ENCODE measurements at regions not wholly inside any gene's neighbourhood (a gene's known extent, or its start where the extent isn't known, plus 50 kb on each side); places are given as distances from the start of the nearest gene placed in this dataset.

DNA sequence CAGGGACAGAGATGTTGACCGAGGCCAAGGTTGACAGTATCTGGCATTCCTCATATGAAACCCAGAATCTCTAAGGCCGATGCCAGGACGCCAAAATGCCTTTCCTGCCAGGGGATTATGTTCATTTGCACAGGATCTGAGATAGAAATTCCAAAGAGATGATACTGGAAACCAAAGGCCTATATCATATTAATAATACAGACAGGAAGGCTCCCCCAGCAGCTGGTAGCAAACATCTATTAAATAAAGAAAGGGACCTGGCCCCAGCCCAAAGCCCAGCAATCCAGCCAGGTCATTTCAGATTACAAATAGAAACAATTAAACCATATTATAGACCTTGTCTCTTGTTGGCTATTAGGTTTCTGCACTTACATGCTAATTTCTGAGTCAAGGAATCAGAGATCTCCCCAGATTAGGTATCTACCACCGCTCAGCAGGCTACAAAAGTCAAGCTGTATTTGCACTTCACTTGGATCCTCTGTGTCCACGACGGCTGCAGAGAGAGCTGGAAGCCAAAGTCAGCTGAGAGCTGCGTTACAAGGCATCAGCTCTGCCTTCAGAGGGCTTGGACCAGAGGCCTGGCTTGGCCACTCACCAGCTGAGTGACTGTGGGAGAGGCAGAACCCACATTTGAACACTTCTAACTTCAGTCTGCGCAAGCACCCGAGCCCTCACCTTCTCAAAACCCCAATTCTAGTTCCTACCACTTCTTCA, 269.3 kb upstream of the SIX2 start:
- TF ChIP-seq CTCF (IDR thresholded peaks at IDR 0.05; ENCODE audit: insufficient read depth, low read length, poor library complexity, severe bottlenecking), result no peak
- Histone ChIP-seq H3K4me3 (ENCODE audit: low read depth, low read length) (no peak overlapping the region), H3K27me3 (ENCODE audit: control insufficient read depth, insufficient read depth, low read length) (peaks cover 2% of the 10 kb centered on the region), H3K36me3 (ENCODE audit: control insufficient read depth, insufficient read depth, low read length) (no peaks in the 10 kb centered on the region)
- DNase-seq (ENCODE audit: low read depth), result no peak

DNA sequence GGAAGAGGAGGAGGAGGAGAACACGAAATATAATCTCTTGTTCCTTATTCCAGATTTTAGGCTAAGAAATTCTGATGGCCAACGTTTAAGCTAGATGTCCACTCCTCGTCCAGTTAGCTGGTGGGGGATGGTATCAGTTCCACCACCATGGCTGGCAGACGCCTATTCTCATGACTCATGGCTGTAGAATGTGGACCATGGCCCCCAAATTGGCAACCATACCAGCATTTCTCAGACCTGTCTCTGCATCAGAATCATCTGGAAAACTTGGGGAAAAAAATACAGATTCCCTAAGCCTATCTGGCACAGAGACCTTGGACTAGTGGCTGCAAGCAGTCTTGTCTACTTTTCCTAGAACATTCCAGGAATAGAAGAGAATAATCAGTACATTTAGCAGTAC, 267.7 kb upstream of the SIX2 start:
- Histone ChIP-seq H3K4me3 (ENCODE audit: low read depth, low read length) (no peak overlapping the region), H3K27me3 (ENCODE audit: control insufficient read depth, insufficient read depth, low read length) (peaks cover 2% of the 10 kb centered on the region), H3K36me3 (ENCODE audit: control insufficient read depth, insufficient read depth, low read length) (no peaks in the 10 kb centered on the region)
- no peak for TF ChIP-seq CTCF (IDR thresholded peaks at IDR 0.05; ENCODE audit: insufficient read depth, low read length, poor library complexity, severe bottlenecking)
- no peak for DNase-seq (ENCODE audit: low read depth)

DNA sequence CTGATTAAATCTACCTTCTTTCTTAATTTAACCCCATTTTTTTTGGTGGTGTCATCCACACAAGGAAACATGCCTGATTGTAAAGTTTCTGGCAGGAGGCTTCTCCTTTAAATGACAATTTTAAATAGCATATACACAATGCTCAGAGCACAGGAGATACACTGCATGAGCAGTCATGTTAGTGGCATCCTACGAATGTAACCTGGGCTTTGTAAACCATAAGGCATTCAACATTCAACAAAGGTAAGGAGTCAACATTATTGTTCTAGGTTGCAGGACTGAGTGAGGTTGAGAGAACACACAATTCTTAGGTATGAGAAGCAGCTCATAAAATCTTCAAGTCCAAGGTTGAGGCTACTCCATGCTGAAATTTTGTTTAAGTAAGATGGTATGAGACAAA, 266.6 kb upstream of the SIX2 start:
- DNase-seq (ENCODE audit: low read depth), result no peak
- H3K27me3 ChIP-seq (ENCODE audit: control insufficient read depth, insufficient read depth, low read length), result peaks cover 2% of the 10 kb centered on the region
- no peak overlapping the region for H3K4me3 ChIP-seq (ENCODE audit: low read depth, low read length)
- TF ChIP-seq CTCF (IDR thresholded peaks at IDR 0.05; ENCODE audit: insufficient read depth, low read length, poor library complexity, severe bottlenecking), result no peak
- no peaks in the 10 kb centered on the region for H3K36me3 ChIP-seq (ENCODE audit: control insufficient read depth, insufficient read depth, low read length)

- Histone ChIP-seq H3K4me3 (ENCODE audit: low read depth, low read length) (no peak overlapping the region), H3K27me3 (ENCODE audit: control insufficient read depth, insufficient read depth, low read length) (no peaks in the 10 kb centered on the region), H3K36me3 (ENCODE audit: control insufficient read depth, insufficient read depth, low read length) (no peaks in the 10 kb centered on the region)
- peak; percentile 58 for DNase-seq (ENCODE audit: low read depth)
- TF ChIP-seq CTCF (IDR thresholded peaks at IDR 0.05; ENCODE audit: insufficient read depth, low read length, poor library complexity, severe bottlenecking), result no peak
Observed at GRCh38 chr2:45275242-45275805, 266.1 kb upstream of the SIX2 start.

- TF ChIP-seq CTCF (IDR thresholded peaks at IDR 0.05; ENCODE audit: insufficient read depth, low read length, poor library complexity, severe bottlenecking), result no peak
- H3K27me3 ChIP-seq (ENCODE audit: control insufficient read depth, insufficient read depth, low read length), result no peaks in the 10 kb centered on the region
- no peaks in the 10 kb centered on the region for H3K36me3 ChIP-seq (ENCODE audit: control insufficient read depth, insufficient read depth, low read length)
- no peak overlapping the region for H3K4me3 ChIP-seq (ENCODE audit: low read depth, low read length)
- no peak for DNase-seq (ENCODE audit: low read depth)
Observed at GRCh38 chr2:45274250-45274926, 265.1 kb upstream of the SIX2 start.

Measured in kidney epithelial cell (primary cell).